ENCODE measurements at regions not wholly inside any gene's neighbourhood (a gene's known extent, or its start where the extent isn't known, plus 50 kb on each side); places are given as distances from the start of the nearest gene placed in this dataset.

DNA sequence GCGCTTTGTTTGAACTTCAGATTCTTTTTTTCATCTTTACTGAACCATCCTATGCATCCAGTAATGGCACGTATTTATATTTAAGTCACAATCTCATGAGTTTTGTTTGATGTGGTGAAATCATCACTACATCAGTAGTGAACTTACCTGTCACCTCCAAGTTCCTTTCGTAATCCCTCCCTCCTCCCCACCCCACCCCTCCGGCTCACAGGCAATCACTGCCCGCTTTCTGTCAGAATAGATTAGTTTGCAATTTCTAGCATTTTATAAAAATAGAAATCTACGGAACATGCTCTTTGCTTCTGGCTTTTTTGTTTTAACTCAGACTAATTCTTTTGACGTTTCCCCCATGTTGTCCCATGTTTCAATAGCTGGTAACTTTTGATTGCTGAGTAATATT lies 305.4 kb upstream of the IRX4 start:
- no peak for TF ChIP-seq EZH2 (IDR thresholded peaks at IDR 0.05; ENCODE audit: borderline replicate concordance, low read depth, low read length, severe bottlenecking)
- TF ChIP-seq, protein P1, sequence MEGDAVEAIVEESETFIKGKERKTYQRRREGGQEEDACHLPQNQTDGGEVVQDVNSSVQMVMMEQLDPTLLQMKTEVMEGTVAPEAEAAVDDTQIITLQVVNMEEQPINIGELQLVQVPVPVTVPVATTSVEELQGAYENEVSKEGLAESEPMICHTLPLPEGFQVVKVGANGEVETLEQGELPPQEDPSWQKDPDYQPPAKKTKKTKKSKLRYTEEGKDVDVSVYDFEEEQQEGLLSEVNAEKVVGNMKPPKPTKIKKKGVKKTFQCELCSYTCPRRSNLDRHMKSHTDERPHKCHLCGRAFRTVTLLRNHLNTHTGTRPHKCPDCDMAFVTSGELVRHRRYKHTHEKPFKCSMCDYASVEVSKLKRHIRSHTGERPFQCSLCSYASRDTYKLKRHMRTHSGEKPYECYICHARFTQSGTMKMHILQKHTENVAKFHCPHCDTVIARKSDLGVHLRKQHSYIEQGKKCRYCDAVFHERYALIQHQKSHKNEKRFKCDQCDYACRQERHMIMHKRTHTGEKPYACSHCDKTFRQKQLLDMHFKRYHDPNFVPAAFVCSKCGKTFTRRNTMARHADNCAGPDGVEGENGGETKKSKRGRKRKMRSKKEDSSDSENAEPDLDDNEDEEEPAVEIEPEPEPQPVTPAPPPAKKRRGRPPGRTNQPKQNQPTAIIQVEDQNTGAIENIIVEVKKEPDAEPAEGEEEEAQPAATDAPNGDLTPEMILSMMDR (IDR thresholded peaks at IDR 0.05; ENCODE audit: borderline replicate concordance, extremely low read depth, low read length, poor library complexity, severe bottlenecking), result no peak

All from DND-41 (cell line).